ENCODE measurements at regions not wholly inside any gene's neighbourhood (a gene's known extent, or its start where the extent isn't known, plus 50 kb on each side); places are given as distances from the start of the nearest gene placed in this dataset.

DNA sequence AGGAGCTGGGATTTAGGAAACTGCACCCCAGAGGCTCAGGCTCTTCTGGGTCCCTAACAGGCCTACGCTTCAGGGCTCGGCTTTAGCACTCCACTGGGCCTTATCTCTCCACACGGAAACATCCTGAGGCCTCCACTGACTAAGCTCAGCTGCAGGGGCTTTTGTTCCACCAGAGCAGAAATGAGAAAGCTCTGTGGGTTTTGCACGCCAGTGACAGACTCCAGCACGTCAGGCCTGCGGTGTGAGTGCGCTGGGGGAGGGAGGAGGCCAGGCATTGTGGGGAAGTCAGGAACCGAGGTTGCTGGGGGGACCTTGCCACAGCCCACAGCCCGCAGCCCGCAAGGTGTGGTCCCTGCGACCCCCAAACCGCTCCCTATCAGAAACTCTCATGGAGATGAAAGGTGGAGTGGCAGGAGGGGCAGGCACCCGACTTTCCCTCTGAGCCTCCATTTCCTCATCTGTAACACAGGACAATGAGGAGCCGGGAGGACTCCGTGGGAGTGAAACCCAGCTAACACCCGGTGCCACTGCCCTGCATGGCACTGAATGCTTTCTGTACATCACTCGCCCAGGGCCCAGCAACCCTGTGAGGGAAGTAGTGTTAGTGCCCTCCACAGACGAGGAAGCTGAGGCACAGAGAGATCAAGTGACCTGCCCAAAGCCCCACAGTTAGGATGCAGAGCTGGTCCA is 106.5 kb downstream of the TPRA1 start:
- Mint-ChIP-seq H3K27ac (no peak overlapping the region), H3K27me3 (ENCODE audit: low read depth) (no peaks in the 10 kb centered on the region), H3K4me1 (peaks cover 13% of the 10 kb centered on the region), H3K36me3 (no peaks in the 10 kb centered on the region), H3K4me3 (no peak overlapping the region), H3K9me3 (peaks cover 5% of the 10 kb centered on the region; the same call in 1 of the 2 replicates)
- ATAC-seq: no peak
- CTCF ChIA-PET: interaction anchor here (1.3 to 3.7 kb wide), 2 partner anchors 11 to 64 kb away, joined by 4 to 17 read pairs; no protein-coding TSS in a partner anchor
- POLR2A ChIA-PET: no interaction called here
- no peak for TF ChIP-seq NR3C1 (CRISPR knock-in tag; conservative IDR thresholded peaks at IDR 0.05; ENCODE audit: low read depth)
- TF ChIP-seq KAT7 (CRISPR knock-in tag; IDR thresholded peaks at IDR 0.05; ENCODE audit: borderline replicate concordance): no peak
- TF ChIP-seq ZNF425 (CRISPR knock-in tag; conservative IDR thresholded peaks at IDR 0.05): no peak
- no peak for TF ChIP-seq TEAD1 (CRISPR knock-in tag; IDR thresholded peaks at IDR 0.05)
- TF ChIP-seq, protein P1, sequence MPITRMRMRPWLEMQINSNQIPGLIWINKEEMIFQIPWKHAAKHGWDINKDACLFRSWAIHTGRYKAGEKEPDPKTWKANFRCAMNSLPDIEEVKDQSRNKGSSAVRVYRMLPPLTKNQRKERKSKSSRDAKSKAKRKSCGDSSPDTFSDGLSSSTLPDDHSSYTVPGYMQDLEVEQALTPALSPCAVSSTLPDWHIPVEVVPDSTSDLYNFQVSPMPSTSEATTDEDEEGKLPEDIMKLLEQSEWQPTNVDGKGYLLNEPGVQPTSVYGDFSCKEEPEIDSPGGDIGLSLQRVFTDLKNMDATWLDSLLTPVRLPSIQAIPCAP (CRISPR knock-in tag; IDR thresholded peaks at IDR 0.05): no peak
- TF ChIP-seq CREM (CRISPR knock-in tag; IDR thresholded peaks at IDR 0.05): no peak
- TF ChIP-seq NR2C2 (CRISPR knock-in tag; IDR thresholded peaks at IDR 0.05): no peak
- no peak for TF ChIP-seq RORB (CRISPR knock-in tag; IDR thresholded peaks at IDR 0.05)
- no peak for DNase-seq (ENCODE audit: low spot score)

GRCh38 chr3:127483005-127483641 is 107.4 kb downstream of the TPRA1 start:
- peaks cover 5% of the 10 kb centered on the region; the same call in 1 of the 2 replicates for H3K9me3 Mint-ChIP-seq
- ChIA-PET CTCF (interaction anchor here (1.3 to 2.5 kb wide), 3 partner anchors 10 to 65 kb away, joined by 4 to 7 read pairs (median 5); no protein-coding TSS in a partner anchor), POLR2A (interaction anchor here (1.5 kb wide), 1 partner anchor 28 kb away, joined by 3 read pairs; no protein-coding TSS in a partner anchor)
- H3K4me1 Mint-ChIP-seq: peaks cover 14% of the 10 kb centered on the region
- no peak for DNase-seq (ENCODE audit: low spot score)
- no peaks in the 10 kb centered on the region for H3K36me3 Mint-ChIP-seq
- TF ChIP-seq FOXJ3 (CRISPR knock-in tag; IDR thresholded peaks at IDR 0.05; ENCODE audit: borderline replicate concordance) (no peak), CREB1 (CRISPR knock-in tag; IDR thresholded peaks at IDR 0.05) (no peak), ZNF232 (CRISPR knock-in tag; IDR thresholded peaks at IDR 0.05) (no peak), SOX15 (CRISPR knock-in tag; IDR thresholded peaks at IDR 0.05) (no peak), SMAD3 (CRISPR knock-in tag; IDR thresholded peaks at IDR 0.05; ENCODE audit: borderline replicate concordance) (no peak), NR1H2 (CRISPR knock-in tag; IDR thresholded peaks at IDR 0.05) (no peak), ELF4 (CRISPR knock-in tag; IDR thresholded peaks at IDR 0.05; ENCODE audit: low read depth) (no peak), ZBTB43 (CRISPR knock-in tag; IDR thresholded peaks at IDR 0.05) (no peak), CDX4 (CRISPR knock-in tag; IDR thresholded peaks at IDR 0.05; ENCODE audit: borderline replicate concordance) (no peak), NFE2L1 (CRISPR knock-in tag; IDR thresholded peaks at IDR 0.05) (no peak), GRHL2 (CRISPR knock-in tag; IDR thresholded peaks at IDR 0.05; ENCODE audit: insufficient replicate concordance, severe bottlenecking) (no peak), JAZF1 (CRISPR knock-in tag; IDR thresholded peaks at IDR 0.05) (no peak), ZNF532 (CRISPR knock-in tag; IDR thresholded peaks at IDR 0.05; ENCODE audit: borderline replicate concordance) (no peak), NR2C2 (CRISPR knock-in tag; IDR thresholded peaks at IDR 0.05) (no peak)
- TF ChIP-seq, protein P2, sequence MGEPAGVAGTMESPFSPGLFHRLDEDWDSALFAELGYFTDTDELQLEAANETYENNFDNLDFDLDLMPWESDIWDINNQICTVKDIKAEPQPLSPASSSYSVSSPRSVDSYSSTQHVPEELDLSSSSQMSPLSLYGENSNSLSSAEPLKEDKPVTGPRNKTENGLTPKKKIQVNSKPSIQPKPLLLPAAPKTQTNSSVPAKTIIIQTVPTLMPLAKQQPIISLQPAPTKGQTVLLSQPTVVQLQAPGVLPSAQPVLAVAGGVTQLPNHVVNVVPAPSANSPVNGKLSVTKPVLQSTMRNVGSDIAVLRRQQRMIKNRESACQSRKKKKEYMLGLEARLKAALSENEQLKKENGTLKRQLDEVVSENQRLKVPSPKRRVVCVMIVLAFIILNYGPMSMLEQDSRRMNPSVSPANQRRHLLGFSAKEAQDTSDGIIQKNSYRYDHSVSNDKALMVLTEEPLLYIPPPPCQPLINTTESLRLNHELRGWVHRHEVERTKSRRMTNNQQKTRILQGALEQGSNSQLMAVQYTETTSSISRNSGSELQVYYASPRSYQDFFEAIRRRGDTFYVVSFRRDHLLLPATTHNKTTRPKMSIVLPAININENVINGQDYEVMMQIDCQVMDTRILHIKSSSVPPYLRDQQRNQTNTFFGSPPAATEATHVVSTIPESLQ (CRISPR knock-in tag; IDR thresholded peaks at IDR 0.05): no peak
- H3K4me3 Mint-ChIP-seq: no peak overlapping the region
- H3K27ac Mint-ChIP-seq: no peak overlapping the region
- ATAC-seq: no peak
- H3K27me3 Mint-ChIP-seq (ENCODE audit: low read depth): no peaks in the 10 kb centered on the region

Measured in WTC11 (cell line).